ENCODE measurements at regions not wholly inside any gene's neighbourhood (a gene's known extent, or its start where the extent isn't known, plus 50 kb on each side); places are given as distances from the start of the nearest gene placed in this dataset.

- no peaks in the 10 kb centered on the region for H3K4me1 Mint-ChIP-seq (ENCODE audit: insufficient read depth, unreplicated experiment)
- ChIA-PET POLR2A (no interaction called here), CTCF (no interaction called here)
- intact Hi-C loops (cut with micrococcal nuclease) = loop anchor here (10.0 kb wide), 1 partner anchor 616 kb away; no protein-coding TSS in a partner anchor
- H3K27me3 Mint-ChIP-seq (ENCODE audit: insufficient read depth, unreplicated experiment) = no peaks in the 10 kb centered on the region
- no peak overlapping the region for H3K4me3 Mint-ChIP-seq (ENCODE audit: unreplicated experiment)
- BruUV-seq (replicated peaks) = no TSS peak
- no peak for TF ChIP-seq CTCF (IDR thresholded peaks at IDR 0.05; ENCODE audit: unreplicated experiment)
- no peak overlapping the region for H3K27ac Mint-ChIP-seq (ENCODE audit: low read depth, unreplicated experiment)
- no peaks in the 10 kb centered on the region for H3K9me3 Mint-ChIP-seq (ENCODE audit: unreplicated experiment)
- no peak for DNase-seq (ENCODE audit: unreplicated experiment)
- H3K36me3 Mint-ChIP-seq (ENCODE audit: insufficient read depth, unreplicated experiment) = no peaks in the 10 kb centered on the region
Measured at GRCh38 chr13:29939158-29939557, 88.7 kb upstream of the UBL3 start.

GRCh38 chr13:29937841-29938240 lies 87.4 kb upstream of the UBL3 start:
- intact Hi-C loops (cut with micrococcal nuclease) = loop anchor here (10.0 kb wide), 1 partner anchor 617 kb away; no protein-coding TSS in a partner anchor
- DNase-seq (ENCODE audit: unreplicated experiment) = no peak

GRCh38 chr13:29937379-29937778 lies 87.0 kb upstream of the UBL3 start:
- TF ChIP-seq CTCF (IDR thresholded peaks at IDR 0.05; ENCODE audit: unreplicated experiment) = no peak
- Mint-ChIP-seq H3K27me3 (ENCODE audit: insufficient read depth, unreplicated experiment) (no peaks in the 10 kb centered on the region), H3K4me3 (ENCODE audit: unreplicated experiment) (no peak overlapping the region), H3K4me1 (ENCODE audit: insufficient read depth, unreplicated experiment) (no peaks in the 10 kb centered on the region), H3K27ac (ENCODE audit: low read depth, unreplicated experiment) (no peak overlapping the region), H3K9me3 (ENCODE audit: unreplicated experiment) (no peaks in the 10 kb centered on the region), H3K36me3 (ENCODE audit: insufficient read depth, unreplicated experiment) (no peaks in the 10 kb centered on the region)
- no peak for DNase-seq (ENCODE audit: unreplicated experiment)
- POLR2A ChIA-PET = no interaction called here
- intact Hi-C loops (cut with micrococcal nuclease) = loop anchor here (10.0 kb wide), 1 partner anchor 617 kb away; no protein-coding TSS in a partner anchor
- BruUV-seq (replicated peaks) = no TSS peak
- CTCF ChIA-PET = interaction anchor here (1.1 kb wide), 1 partner anchor 15 kb away, joined by 3 read pairs; no protein-coding TSS in a partner anchor

More at GRCh38 chr13:29937841-29938240, 87.4 kb upstream of the UBL3 start:
- Mint-ChIP-seq H3K27ac (ENCODE audit: low read depth, unreplicated experiment) (no peak overlapping the region), H3K4me1 (ENCODE audit: insufficient read depth, unreplicated experiment) (no peaks in the 10 kb centered on the region), H3K27me3 (ENCODE audit: insufficient read depth, unreplicated experiment) (no peaks in the 10 kb centered on the region), H3K4me3 (ENCODE audit: unreplicated experiment) (no peak overlapping the region), H3K9me3 (ENCODE audit: unreplicated experiment) (no peaks in the 10 kb centered on the region), H3K36me3 (ENCODE audit: insufficient read depth, unreplicated experiment) (no peaks in the 10 kb centered on the region)
- ChIA-PET CTCF (interaction anchor here (1.1 kb wide), 1 partner anchor 15 kb away, joined by 3 read pairs; no protein-coding TSS in a partner anchor), POLR2A (no interaction called here)
- BruUV-seq (replicated peaks) = no TSS peak
- no peak for TF ChIP-seq CTCF (IDR thresholded peaks at IDR 0.05; ENCODE audit: unreplicated experiment)

- H3K36me3 Mint-ChIP-seq (ENCODE audit: insufficient read depth, unreplicated experiment) = no peaks in the 10 kb centered on the region
- H3K4me3 Mint-ChIP-seq (ENCODE audit: unreplicated experiment) = no peak overlapping the region
- H3K27me3 Mint-ChIP-seq (ENCODE audit: insufficient read depth, unreplicated experiment) = no peaks in the 10 kb centered on the region
- H3K27ac Mint-ChIP-seq (ENCODE audit: low read depth, unreplicated experiment) = no peak overlapping the region
- H3K9me3 Mint-ChIP-seq (ENCODE audit: unreplicated experiment) = no peaks in the 10 kb centered on the region
- CTCF ChIA-PET = interaction anchor here (1.1 to 1.2 kb wide), 3 partner anchors 13 to 175 kb away, joined by 3 to 5 read pairs (median 5); no protein-coding TSS in a partner anchor
- POLR2A ChIA-PET = no interaction called here
- no peak for TF ChIP-seq CTCF (IDR thresholded peaks at IDR 0.05; ENCODE audit: unreplicated experiment)
- intact Hi-C loops (cut with micrococcal nuclease) = loop anchor here (10.0 kb wide), 1 partner anchor 618 kb away; no protein-coding TSS in a partner anchor
- no TSS peak for BruUV-seq (replicated peaks)
- H3K4me1 Mint-ChIP-seq (ENCODE audit: insufficient read depth, unreplicated experiment) = no peaks in the 10 kb centered on the region
- no peak for DNase-seq (ENCODE audit: unreplicated experiment)
Measured at GRCh38 chr13:29936956-29937355, 86.5 kb upstream of the UBL3 start.

Data from MCF 10A (cell line).